ENCODE measurements at regions not wholly inside any gene's neighbourhood (a gene's known extent, or its start where the extent isn't known, plus 50 kb on each side); places are given as distances from the start of the nearest gene placed in this dataset.

- TF ChIP-seq POLR2AphosphoS5 (IDR thresholded peaks at IDR 0.05; ENCODE audit: borderline replicate concordance, low read depth, low read length) = no peak
- no peak for TF ChIP-seq EZH2 (IDR thresholded peaks at IDR 0.05)
Measured at GRCh38 chr13:108561149-108561548, 68.3 kb upstream of the MYO16 start.

All from SK-N-MC (cell line).